ENCODE measurements at regions not wholly inside any gene's neighbourhood (a gene's known extent, or its start where the extent isn't known, plus 50 kb on each side); places are given as distances from the start of the nearest gene placed in this dataset.

GRCh38 chr11:92449780-92450179 is 225.2 kb downstream of the FAT3 start:
- no peaks in the 10 kb centered on the region for H3K9me3 ChIP-seq
- H3K27me3 ChIP-seq: no peaks in the 10 kb centered on the region
- TF ChIP-seq, protein P1, sequence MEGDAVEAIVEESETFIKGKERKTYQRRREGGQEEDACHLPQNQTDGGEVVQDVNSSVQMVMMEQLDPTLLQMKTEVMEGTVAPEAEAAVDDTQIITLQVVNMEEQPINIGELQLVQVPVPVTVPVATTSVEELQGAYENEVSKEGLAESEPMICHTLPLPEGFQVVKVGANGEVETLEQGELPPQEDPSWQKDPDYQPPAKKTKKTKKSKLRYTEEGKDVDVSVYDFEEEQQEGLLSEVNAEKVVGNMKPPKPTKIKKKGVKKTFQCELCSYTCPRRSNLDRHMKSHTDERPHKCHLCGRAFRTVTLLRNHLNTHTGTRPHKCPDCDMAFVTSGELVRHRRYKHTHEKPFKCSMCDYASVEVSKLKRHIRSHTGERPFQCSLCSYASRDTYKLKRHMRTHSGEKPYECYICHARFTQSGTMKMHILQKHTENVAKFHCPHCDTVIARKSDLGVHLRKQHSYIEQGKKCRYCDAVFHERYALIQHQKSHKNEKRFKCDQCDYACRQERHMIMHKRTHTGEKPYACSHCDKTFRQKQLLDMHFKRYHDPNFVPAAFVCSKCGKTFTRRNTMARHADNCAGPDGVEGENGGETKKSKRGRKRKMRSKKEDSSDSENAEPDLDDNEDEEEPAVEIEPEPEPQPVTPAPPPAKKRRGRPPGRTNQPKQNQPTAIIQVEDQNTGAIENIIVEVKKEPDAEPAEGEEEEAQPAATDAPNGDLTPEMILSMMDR (IDR thresholded peaks at IDR 0.05; ENCODE audit: low read depth, low read length): no peak
- H3K4me1 ChIP-seq: peaks cover 5% of the 10 kb centered on the region; the same call in 1 of the 2 replicates
- DNase-seq: no peak
- no peak overlapping the region for H3K4me3 ChIP-seq (ENCODE audit: low read depth, low read length)
- H3K36me3 ChIP-seq: no peaks in the 10 kb centered on the region

GRCh38 chr11:92451063-92451462 is 226.4 kb downstream of the FAT3 start:
- Histone ChIP-seq H3K36me3 (no peaks in the 10 kb centered on the region), H3K27me3 (no peaks in the 10 kb centered on the region), H3K4me3 (ENCODE audit: low read depth, low read length) (no peak overlapping the region), H3K4me1 (peaks cover 7% of the 10 kb centered on the region; the same call in 1 of the 2 replicates), H3K9me3 (no peaks in the 10 kb centered on the region)
- TF ChIP-seq, protein P1 (IDR thresholded peaks at IDR 0.05; ENCODE audit: low read depth, low read length): no peak
- DNase-seq: no peak

- no peak for DNase-seq
- peaks cover 8% of the 10 kb centered on the region; the same call in 1 of the 2 replicates for H3K4me1 ChIP-seq
- TF ChIP-seq, protein P1 (IDR thresholded peaks at IDR 0.05; ENCODE audit: low read depth, low read length): no peak
Observed at GRCh38 chr11:92453055-92453454, 228.4 kb downstream of the FAT3 start.

GRCh38 chr11:92455210-92455790 is 230.7 kb downstream of the FAT3 start:
- no peaks in the 10 kb centered on the region for H3K9me3 ChIP-seq
- no peak overlapping the region for H3K4me3 ChIP-seq (ENCODE audit: low read depth, low read length)
- TF ChIP-seq, protein P1 (IDR thresholded peaks at IDR 0.05; ENCODE audit: low read depth, low read length): no peak
- no peaks in the 10 kb centered on the region for H3K27me3 ChIP-seq
- no peaks in the 10 kb centered on the region for H3K36me3 ChIP-seq
- H3K4me1 ChIP-seq: peaks cover 12% of the 10 kb centered on the region; the same call in 1 of the 2 replicates
- DNase-seq: peak; percentile 18

More at GRCh38 chr11:92453055-92453454, 228.4 kb downstream of the FAT3 start:
- Histone ChIP-seq H3K27me3 (no peaks in the 10 kb centered on the region), H3K9me3 (no peaks in the 10 kb centered on the region), H3K36me3 (no peaks in the 10 kb centered on the region), H3K4me3 (ENCODE audit: low read depth, low read length) (no peak overlapping the region)

DNA sequence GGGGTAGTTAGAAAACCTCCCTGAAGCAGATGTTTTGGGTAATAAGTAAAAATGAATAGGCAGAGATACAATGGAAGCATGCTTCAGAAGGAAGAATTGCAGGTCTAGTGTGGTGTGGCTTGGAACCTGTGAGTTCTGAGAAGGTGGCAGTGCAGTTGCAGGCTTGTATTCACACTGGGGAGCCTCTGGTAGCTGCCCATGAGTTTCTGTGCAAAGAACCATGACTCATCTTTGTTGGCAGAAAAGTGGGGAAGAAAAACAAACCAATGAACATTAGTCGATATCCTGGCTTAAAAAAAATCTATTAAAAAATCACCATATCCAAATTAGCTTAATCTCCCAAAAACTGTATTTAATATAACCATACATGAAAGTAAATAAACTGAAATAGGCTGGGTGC is 232.6 kb downstream of the FAT3 start:
- TF ChIP-seq, protein P1 (IDR thresholded peaks at IDR 0.05; ENCODE audit: low read depth, low read length): no peak
- Histone ChIP-seq H3K9me3 (no peaks in the 10 kb centered on the region), H3K36me3 (no peaks in the 10 kb centered on the region), H3K4me3 (ENCODE audit: low read depth, low read length) (no peak overlapping the region), H3K27me3 (no peaks in the 10 kb centered on the region), H3K4me1 (peaks cover 12% of the 10 kb centered on the region; the same call in 1 of the 2 replicates)
- no peak for DNase-seq

GRCh38 chr11:92458486-92458885 is 233.9 kb downstream of the FAT3 start:
- Histone ChIP-seq H3K27me3 (no peaks in the 10 kb centered on the region), H3K36me3 (no peaks in the 10 kb centered on the region), H3K4me1 (peaks cover 8% of the 10 kb centered on the region; the same call in 1 of the 2 replicates), H3K9me3 (no peaks in the 10 kb centered on the region), H3K4me3 (ENCODE audit: low read depth, low read length) (no peak overlapping the region)
- TF ChIP-seq, protein P1 (IDR thresholded peaks at IDR 0.05; ENCODE audit: low read depth, low read length): no peak
- no peak for DNase-seq
